HepG2 (cell line): ENCODE measurements at regions not wholly inside any gene's neighbourhood (a gene's known extent, or its start where the extent isn't known, plus 50 kb on each side); places are given as distances from the start of the nearest gene placed in this dataset.

Source experiments
- CBX2 ChIP-seq, 2 experiments: fragments of 200-600 bp in 1 of 2; sonication (generic); formaldehyde crosslinking in 1 of 2; IDR thresholded peaks; 2 replicates each; pipeline versions ENCODE4 v1.7.0 to v1.8.1; 2018 to 2022; ENCODE audit warnings: low read depth in 2 of 2, low read length in 1 of 2, mild to moderate bottlenecking in 1 of 2, missing genetic modification reagents in 1 of 2
- CHD2 ChIP-seq: IDR thresholded peaks from 2 replicates; pipeline ENCODE4 v1.6.1; 2011; ENCODE audit warnings: low read depth, low read length, improper control_type of control experiment
- GABPA ChIP-seq, 2 experiments: IDR thresholded peaks; 2 replicates each; pipeline ENCODE4 v1.6.1; 2011 to 2016; ENCODE audit warnings: low read depth in 2 of 2, low read length in 1 of 2, missing biosample characterization in 1 of 2, missing genetic modification characterization in 1 of 2
- PAX8 ChIP-seq: sonication (generic); formaldehyde crosslinking; IDR thresholded peaks from 2 replicates; pipeline ENCODE4 v1.8.0; 2022; ENCODE audit warnings: mild to moderate bottlenecking, missing genetic modification reagents, borderline replicate concordance
- SMC3 ChIP-seq: IDR thresholded peaks from 2 replicates; pipeline ENCODE4 v1.6.1; 2011; ENCODE audit warnings: low read length, improper control_type of control experiment
- YY1 ChIP-seq: IDR thresholded peaks from 2 replicates; pipeline ENCODE4 v1.6.1; 2011; ENCODE audit warnings: low read length, low read depth, moderate library complexity, mild to moderate bottlenecking; ENCODE audit not compliant: insufficient read depth, insufficient replicate concordance
- ZBTB8A ChIP-seq: sonication (generic); formaldehyde crosslinking; IDR thresholded peaks from 2 replicates; pipeline ENCODE4 v1.4.0; 2020; ENCODE audit warnings: mild to moderate bottlenecking, low read depth, missing genetic modification reagents, borderline replicate concordance
- ZNF121 ChIP-seq: sonication (generic); formaldehyde crosslinking; IDR thresholded peaks from 2 replicates; pipeline ENCODE4 v1.5.0; 2020; ENCODE audit warnings: mild to moderate bottlenecking, missing genetic modification reagents
- TF ChIP-seq, protein P1 (sequence below): sonication (generic); formaldehyde crosslinking; IDR thresholded peaks from 2 replicates; pipeline ENCODE4 v1.5.0; 2020; ENCODE audit warnings: mild to moderate bottlenecking, missing genetic modification reagents, moderate library complexity

DNA sequence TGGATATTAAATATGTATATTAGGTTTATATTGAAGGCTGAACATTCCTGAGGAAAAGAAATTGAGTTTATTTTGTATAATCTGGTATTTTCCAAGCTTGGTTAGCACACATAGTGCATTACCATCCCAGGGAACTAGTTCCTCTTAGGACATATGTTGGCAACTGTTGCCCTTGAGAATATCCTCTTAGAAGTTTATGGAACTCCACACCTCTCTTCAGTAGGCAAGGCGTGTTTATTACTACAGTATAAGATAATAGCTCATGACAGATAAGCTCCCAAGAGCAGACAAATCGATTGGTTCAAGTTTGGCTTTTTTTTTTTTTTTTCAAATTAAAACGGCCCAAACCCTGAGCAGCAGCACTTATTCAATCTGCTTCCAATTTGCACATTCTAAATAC lies 59.8 kb upstream of the SIPA1L2 start:
- no peak for TF ChIP-seq PAX8 (CRISPR knock-in tag)
- no peak for TF ChIP-seq CBX2 (IDR thresholded peaks at IDR 0.05; ENCODE audit: low read depth, low read length)
- no peak for TF ChIP-seq CBX2 (CRISPR knock-in tag; IDR thresholded peaks at IDR 0.05; ENCODE audit: low read depth)
- TF ChIP-seq YY1, result no peak
- TF ChIP-seq ZBTB8A (CRISPR knock-in tag), result no peak
- TF ChIP-seq SMC3, result no peak
- TF ChIP-seq CHD2, result no peak
- TF ChIP-seq, protein P1, sequence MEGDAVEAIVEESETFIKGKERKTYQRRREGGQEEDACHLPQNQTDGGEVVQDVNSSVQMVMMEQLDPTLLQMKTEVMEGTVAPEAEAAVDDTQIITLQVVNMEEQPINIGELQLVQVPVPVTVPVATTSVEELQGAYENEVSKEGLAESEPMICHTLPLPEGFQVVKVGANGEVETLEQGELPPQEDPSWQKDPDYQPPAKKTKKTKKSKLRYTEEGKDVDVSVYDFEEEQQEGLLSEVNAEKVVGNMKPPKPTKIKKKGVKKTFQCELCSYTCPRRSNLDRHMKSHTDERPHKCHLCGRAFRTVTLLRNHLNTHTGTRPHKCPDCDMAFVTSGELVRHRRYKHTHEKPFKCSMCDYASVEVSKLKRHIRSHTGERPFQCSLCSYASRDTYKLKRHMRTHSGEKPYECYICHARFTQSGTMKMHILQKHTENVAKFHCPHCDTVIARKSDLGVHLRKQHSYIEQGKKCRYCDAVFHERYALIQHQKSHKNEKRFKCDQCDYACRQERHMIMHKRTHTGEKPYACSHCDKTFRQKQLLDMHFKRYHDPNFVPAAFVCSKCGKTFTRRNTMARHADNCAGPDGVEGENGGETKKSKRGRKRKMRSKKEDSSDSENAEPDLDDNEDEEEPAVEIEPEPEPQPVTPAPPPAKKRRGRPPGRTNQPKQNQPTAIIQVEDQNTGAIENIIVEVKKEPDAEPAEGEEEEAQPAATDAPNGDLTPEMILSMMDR, result no peak
- no peak for TF ChIP-seq GABPA (IDR thresholded peaks at IDR 0.05; ENCODE audit: low read depth, low read length)
- no peak for TF ChIP-seq GABPA (CRISPR knock-in tag; IDR thresholded peaks at IDR 0.05; ENCODE audit: low read depth)
- no peak for TF ChIP-seq ZNF121
